LNCaP clone FGC (cell line): ENCODE measurements at regions not wholly inside any gene's neighbourhood (a gene's known extent, or its start where the extent isn't known, plus 50 kb on each side); places are given as distances from the start of the nearest gene placed in this dataset.

Experiments
- DNase-seq: peaks from one replicate; pipeline ENCODE4 v3.0.0-alpha.2; 2011; ENCODE audit warnings: low read depth
- H3K4me3 ChIP-seq: 2 replicates; pipeline ENCODE4 v1.5.1; 2011; ENCODE audit warnings: mild to moderate bottlenecking, low read depth, low read length, control low read depth
- TF ChIP-seq, protein P1 (sequence below): IDR thresholded peaks from 2 replicates; pipeline ENCODE4 v1.5.1; 2012; ENCODE audit warnings: mild to moderate bottlenecking; ENCODE audit not compliant: control insufficient read depth, insufficient read depth; ENCODE audit errors: extremely low read depth

- peak; percentile 46 for DNase-seq
- H3K4me3 ChIP-seq = no peak overlapping the region
- TF ChIP-seq, protein P1, sequence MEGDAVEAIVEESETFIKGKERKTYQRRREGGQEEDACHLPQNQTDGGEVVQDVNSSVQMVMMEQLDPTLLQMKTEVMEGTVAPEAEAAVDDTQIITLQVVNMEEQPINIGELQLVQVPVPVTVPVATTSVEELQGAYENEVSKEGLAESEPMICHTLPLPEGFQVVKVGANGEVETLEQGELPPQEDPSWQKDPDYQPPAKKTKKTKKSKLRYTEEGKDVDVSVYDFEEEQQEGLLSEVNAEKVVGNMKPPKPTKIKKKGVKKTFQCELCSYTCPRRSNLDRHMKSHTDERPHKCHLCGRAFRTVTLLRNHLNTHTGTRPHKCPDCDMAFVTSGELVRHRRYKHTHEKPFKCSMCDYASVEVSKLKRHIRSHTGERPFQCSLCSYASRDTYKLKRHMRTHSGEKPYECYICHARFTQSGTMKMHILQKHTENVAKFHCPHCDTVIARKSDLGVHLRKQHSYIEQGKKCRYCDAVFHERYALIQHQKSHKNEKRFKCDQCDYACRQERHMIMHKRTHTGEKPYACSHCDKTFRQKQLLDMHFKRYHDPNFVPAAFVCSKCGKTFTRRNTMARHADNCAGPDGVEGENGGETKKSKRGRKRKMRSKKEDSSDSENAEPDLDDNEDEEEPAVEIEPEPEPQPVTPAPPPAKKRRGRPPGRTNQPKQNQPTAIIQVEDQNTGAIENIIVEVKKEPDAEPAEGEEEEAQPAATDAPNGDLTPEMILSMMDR = no peak
These were observed 267.1 kb downstream of the ADGB start for GRCh38 chr6:146865756-146866379.

GRCh38 chr6:146866731-146867414 lies 268.1 kb downstream of the ADGB start:
- DNase-seq = peak; percentile 44
- TF ChIP-seq, protein P1 = no peak
- H3K4me3 ChIP-seq = no peak overlapping the region

DNA sequence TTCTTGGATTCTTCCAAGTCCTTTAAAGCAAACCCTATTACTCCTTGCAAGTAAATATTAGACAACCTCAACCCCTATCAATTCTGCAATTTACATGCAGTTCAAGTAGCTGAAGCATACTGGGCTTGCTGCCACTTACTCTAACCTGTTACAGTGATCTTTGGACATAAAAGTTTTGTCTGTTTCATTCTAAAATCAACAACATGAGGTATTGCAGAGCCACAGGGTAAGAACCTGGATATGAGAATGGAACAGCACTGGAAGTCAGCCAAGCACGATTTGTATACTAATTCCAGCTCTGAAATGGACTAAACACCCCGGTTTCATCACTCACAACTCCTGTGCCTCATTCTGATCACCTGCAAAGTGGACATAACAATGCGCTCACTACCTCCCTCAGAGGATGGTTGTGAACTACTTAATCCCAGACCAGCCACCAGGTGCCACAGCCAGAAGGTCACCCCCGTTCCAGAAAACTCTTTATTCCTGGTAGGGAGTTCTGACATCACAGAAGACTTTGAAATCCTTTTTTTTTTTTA lies 270.0 kb downstream of the ADGB start:
- TF ChIP-seq, protein P1 = no peak
- no peak for DNase-seq
- H3K4me3 ChIP-seq = no peak overlapping the region

GRCh38 chr6:146870760-146871159 lies 272.0 kb downstream of the ADGB start:
- no peak overlapping the region for H3K4me3 ChIP-seq
- DNase-seq = no peak
- TF ChIP-seq, protein P1 = no peak

DNA sequence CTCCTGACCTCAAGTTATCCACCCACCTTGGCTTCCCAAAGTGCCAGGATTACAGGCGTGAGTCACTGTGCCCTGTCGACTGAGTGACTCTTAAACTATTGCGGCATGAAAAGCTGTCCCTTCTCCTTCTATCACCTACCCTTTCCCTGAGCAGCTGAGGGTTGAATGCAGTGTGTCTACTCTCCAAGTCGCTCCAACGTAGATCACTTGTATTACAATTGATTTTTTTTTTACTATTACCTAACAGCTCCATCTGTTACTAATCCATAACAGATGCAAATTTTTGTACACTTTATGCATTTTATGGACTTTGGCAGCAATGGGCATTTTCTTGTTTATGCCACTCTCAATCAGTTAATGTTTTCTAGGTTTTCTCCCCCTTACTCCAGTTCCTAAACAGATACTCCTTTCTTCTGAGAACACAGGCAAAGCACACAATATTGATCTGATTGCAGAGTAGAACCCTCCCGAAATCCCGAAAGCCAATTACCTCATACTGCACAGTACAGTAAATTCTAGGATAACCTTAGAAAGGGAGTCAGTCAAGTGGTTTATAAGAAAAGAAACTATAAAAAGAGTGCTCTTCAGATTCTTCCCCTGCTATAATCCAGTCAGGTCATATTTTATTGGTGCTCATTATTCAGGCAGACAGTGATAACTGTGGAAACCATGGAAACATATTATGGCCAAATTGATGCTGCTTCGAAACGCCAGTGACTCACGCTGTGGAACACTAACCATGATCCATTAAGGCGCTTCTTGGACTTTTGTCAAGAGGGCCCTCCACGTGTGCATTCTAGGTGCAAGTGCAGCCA lies 273.0 kb downstream of the ADGB start:
- no peak for DNase-seq
- no peak overlapping the region for H3K4me3 ChIP-seq
- TF ChIP-seq, protein P1 = no peak

GRCh38 chr6:146872426-146872785 lies 273.6 kb downstream of the ADGB start:
- TF ChIP-seq, protein P1 = no peak
- no peak for DNase-seq
- no peak overlapping the region for H3K4me3 ChIP-seq
